LNCAP (cell line): ENCODE measurements at regions not wholly inside any gene's neighbourhood (a gene's known extent, or its start where the extent isn't known, plus 50 kb on each side); places are given as distances from the start of the nearest gene placed in this dataset.

ENCODE experiments used
- TF ChIP-seq, protein P1 (sequence below): fragments of 450-650 bp; IDR thresholded peaks from 2 replicates; pipeline ENCODE4 v1.5.1; 2017; ENCODE audit warnings: mild to moderate bottlenecking

GRCh38 chr12:113647048-113647447 lies 175.4 kb upstream of the LHX5 start:
- TF ChIP-seq, protein P1, sequence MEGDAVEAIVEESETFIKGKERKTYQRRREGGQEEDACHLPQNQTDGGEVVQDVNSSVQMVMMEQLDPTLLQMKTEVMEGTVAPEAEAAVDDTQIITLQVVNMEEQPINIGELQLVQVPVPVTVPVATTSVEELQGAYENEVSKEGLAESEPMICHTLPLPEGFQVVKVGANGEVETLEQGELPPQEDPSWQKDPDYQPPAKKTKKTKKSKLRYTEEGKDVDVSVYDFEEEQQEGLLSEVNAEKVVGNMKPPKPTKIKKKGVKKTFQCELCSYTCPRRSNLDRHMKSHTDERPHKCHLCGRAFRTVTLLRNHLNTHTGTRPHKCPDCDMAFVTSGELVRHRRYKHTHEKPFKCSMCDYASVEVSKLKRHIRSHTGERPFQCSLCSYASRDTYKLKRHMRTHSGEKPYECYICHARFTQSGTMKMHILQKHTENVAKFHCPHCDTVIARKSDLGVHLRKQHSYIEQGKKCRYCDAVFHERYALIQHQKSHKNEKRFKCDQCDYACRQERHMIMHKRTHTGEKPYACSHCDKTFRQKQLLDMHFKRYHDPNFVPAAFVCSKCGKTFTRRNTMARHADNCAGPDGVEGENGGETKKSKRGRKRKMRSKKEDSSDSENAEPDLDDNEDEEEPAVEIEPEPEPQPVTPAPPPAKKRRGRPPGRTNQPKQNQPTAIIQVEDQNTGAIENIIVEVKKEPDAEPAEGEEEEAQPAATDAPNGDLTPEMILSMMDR, result peak; percentile 35; the same call in 1 of the 2 replicates

- TF ChIP-seq, protein P1, result no peak
These were observed 173.9 kb upstream of the LHX5 start for GRCh38 chr12:113645603-113646002.

DNA sequence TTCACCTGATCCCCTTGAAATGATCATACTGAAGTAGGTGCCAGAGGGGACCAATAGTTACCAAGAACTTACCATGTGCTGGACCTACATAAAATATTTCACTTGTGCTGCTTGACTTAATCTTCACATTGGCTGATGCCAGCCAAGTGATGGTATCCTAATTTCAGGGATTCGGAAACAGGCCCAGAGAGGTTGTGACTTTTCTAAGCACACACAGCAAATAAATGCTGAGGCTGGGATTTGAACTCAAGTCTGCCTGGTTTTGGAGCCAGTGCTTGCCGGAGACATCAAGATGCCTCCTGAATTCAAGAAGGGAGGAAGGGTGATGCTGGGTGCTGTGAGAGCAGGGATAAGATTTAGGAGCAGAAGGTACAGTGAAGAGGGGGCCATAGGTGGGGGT lies 173.5 kb upstream of the LHX5 start:
- TF ChIP-seq, protein P1, result no peak

DNA sequence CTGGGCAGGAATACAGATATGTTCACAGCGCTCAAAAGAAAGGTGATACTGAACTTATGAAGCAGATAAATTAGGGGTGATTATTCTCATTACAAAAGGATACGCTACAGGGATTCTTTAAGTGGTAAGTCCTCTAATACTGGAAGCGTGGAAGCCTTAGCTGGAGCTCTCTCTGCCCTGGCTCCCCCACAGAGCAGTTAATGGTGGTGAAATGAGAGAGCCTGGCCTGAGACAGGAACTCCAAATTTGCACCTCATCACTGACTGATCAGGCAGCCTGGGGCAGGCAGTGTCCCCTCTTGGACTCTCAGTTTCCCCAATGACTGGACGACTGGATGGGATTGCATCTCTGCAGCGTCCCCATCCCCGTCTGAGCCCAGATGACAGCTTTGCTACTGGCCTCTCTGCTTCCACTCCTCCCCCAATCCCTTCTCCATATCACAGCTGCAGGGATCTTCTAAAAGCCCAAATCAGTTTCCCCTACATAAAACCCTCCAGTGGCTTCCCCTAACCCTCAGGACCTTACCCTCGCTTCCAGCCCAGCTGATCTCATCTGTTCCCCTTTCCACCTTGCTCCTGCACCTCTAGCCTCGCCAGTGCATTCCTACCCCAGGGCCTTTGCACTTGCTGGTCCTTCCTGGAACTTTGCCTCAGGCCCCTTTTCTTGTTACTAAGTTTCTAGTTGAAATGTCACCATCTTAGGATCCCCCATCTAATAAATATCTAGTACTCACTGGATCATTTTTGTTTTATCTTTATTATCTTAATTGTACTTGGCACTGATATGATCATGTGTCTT lies 171.7 kb upstream of the LHX5 start:
- TF ChIP-seq, protein P1, result no peak

DNA sequence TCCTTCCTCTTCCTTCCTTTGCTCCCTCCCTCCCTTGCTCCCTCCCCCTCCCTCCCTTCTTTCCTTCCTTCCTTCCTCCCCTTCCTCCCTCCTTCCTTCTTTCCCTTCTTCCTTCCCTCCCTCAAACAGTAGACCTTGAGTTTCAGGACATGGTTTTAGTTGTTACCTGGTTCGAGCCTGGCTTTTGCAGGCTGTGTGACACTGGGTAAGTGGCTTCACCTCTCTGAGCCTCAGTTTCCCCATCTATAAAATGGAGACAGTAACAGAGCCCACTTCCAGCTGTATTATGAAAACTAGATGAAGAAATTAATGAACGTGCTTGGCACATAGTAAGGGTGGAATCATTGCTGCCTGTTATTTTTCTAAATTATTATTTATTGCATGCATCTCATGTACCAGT lies 171.0 kb upstream of the LHX5 start:
- TF ChIP-seq, protein P1, result no peak

DNA sequence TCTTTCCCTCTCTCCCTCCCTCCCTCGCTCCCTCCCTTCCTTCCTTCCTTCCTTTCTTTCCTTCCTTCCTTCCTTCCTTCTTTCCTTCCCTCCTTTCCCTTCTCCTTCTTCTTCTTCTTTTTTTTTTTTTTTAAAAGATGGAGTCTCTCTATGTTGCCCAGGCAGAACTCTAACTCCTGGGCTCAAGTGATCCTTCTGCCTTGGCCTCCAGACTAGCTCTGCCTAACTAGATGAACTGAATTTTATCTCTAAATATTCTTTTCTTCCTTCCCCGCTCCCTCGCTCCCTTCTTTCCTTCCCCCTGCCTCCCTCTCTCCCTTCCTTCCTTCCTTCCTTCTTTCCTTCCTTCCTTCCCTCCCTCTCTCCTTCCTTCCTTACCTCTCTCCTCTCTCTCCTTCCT lies 170.5 kb upstream of the LHX5 start:
- TF ChIP-seq, protein P1, result no peak

DNA sequence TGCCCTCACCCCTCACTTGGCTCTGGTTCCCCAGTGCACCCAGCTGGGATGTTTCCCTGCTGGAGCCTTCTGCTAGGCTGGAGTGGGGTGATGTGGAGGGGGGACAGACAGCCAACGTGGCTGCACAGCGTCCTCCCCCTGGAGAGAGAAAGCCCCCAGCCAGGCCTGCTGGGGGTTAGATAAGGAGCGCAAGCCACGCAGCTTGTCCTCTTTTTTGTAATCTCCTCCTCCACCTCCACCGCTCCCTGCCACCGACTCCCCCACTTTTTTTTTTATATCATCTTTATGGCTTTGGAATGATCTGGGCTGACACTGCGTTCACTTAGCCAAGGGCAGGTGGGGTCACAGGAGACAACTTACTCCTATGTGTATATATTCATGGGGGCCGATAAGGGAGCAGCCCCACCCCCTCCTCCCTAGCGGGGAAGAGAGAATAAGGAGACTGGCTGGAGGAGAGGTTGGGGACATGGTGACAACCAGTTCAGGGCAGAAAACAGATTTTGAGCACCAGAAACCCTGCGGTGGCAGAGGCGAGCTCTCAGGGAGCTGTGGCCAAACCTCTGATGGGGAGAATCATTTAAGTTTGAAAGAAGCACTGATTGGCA lies 169.9 kb upstream of the LHX5 start:
- TF ChIP-seq, protein P1, result no peak
